CD14-positive monocyte (primary cell): ENCODE measurements at regions not wholly inside any gene's neighbourhood (a gene's known extent, or its start where the extent isn't known, plus 50 kb on each side); places are given as distances from the start of the nearest gene placed in this dataset.
A peak's percentile ranks its signal among the peaks of the same experiment; 100 is the strongest.

Experiments used
- DNase-seq, 3 donors: peaks; one replicate each; pipeline ENCODE4 v3.0.0-alpha.2; 2011 to 2022
- H2AFZ ChIP-seq: 2 replicates; pipeline ENCODE4 v1.6.0; 2012; ENCODE audit warnings: mild to moderate bottlenecking, low read depth, low read length, inconsistent platforms; ENCODE audit not compliant: insufficient read depth, poor library complexity, severe bottlenecking
- H3K27ac ChIP-seq, 2 donors: 1 replicate in 1 of 2; 2 replicates in 1 of 2; pipeline ENCODE4 v1.5.1; 2012 to 2013; ENCODE audit warnings: low read length in 2 of 2, control low read depth in 1 of 2, inconsistent platforms in 1 of 2, low read depth in 1 of 2, mild to moderate bottlenecking in 1 of 2
- H3K27me3 ChIP-seq, 2 donors: one replicate each; pipeline versions ENCODE4 v1.6.0 to v1.6.1; 2011 to 2013; ENCODE audit warnings: low read length in 2 of 2; ENCODE audit not compliant: control insufficient read depth in 2 of 2, insufficient read depth in 2 of 2
- H3K36me3 ChIP-seq, 2 donors: replicated peaks in 1 of 2; 1 replicate in 1 of 2; 2 replicates in 1 of 2; pipeline versions ENCODE4 v1.5.1 to v1.6.1; 2012 to 2013; ENCODE audit warnings: low read length in 2 of 2, control low read depth in 1 of 2, inconsistent platforms in 1 of 2, mild to moderate bottlenecking in 1 of 2; ENCODE audit not compliant: insufficient read depth in 2 of 2, control insufficient read depth in 1 of 2
- H3K4me1 ChIP-seq, 2 donors: 1 replicate in 1 of 2; 2 replicates in 1 of 2; pipeline versions ENCODE4 v1.5.1 to v1.6.1; 2012 to 2013; ENCODE audit warnings: low read length in 2 of 2, control low read depth in 1 of 2, inconsistent platforms in 1 of 2, mild to moderate bottlenecking in 1 of 2, moderate library complexity in 1 of 2; ENCODE audit not compliant: insufficient read depth in 2 of 2, control insufficient read depth in 1 of 2
- H3K4me2 ChIP-seq: replicated peaks from 2 replicates; pipeline ENCODE3; 2012; ENCODE audit warnings: low read length, moderate library complexity, mild to moderate bottlenecking; ENCODE audit not compliant: poor library complexity, severe bottlenecking; ENCODE audit errors: extremely low read depth
- H3K4me3 ChIP-seq, 3 experiments: fragments of 200-600 bp in 1 of 3; sonication (generic) in 1 of 3; replicated peaks in 1 of 3; 1 replicate in 2 of 3; 2 replicates in 1 of 3; pipeline ENCODE4 v1.5.1; 2011 to 2013; ENCODE audit warnings: low read length in 3 of 3, mild to moderate bottlenecking in 3 of 3, control low read depth in 2 of 3, low read depth in 2 of 3, inconsistent platforms in 1 of 3, moderate library complexity in 1 of 3
- H3K79me2 ChIP-seq: 2 replicates; pipeline ENCODE4 v1.6.0; 2012; ENCODE audit warnings: mild to moderate bottlenecking, control low read depth, inconsistent platforms, low read length, moderate library complexity; ENCODE audit not compliant: insufficient read depth
- H3K9ac ChIP-seq: 2 replicates; pipeline ENCODE4 v1.6.0; 2017; ENCODE audit warnings: low read length, mild to moderate bottlenecking; ENCODE audit not compliant: insufficient read depth, poor library complexity, severe bottlenecking
- H3K9me3 ChIP-seq, 2 donors: replicated peaks in 1 of 2; 1 replicate in 1 of 2; 2 replicates in 1 of 2; pipeline versions ENCODE4 v1.5.1 to v1.6.1; 2012 to 2013; ENCODE audit warnings: low read length in 2 of 2, control low read depth in 1 of 2; ENCODE audit not compliant: control insufficient read depth in 1 of 2, insufficient read depth in 1 of 2
- H4K20me1 ChIP-seq: 2 replicates; pipeline ENCODE4 v1.6.0; 2012; ENCODE audit warnings: mild to moderate bottlenecking, low read length, control low read depth, moderate library complexity; ENCODE audit not compliant: insufficient read depth
- H3K27ac Mint-ChIP-seq, 7 donors: one replicate each; pipeline ENCODE4 v1.8.0; 2020; ENCODE audit warnings: mild to moderate bottlenecking in 7 of 7, mixed read lengths in 7 of 7, moderate library complexity in 6 of 7, inconsistent platforms in 2 of 7
- H3K27me3 Mint-ChIP-seq, 3 donors: one replicate each; pipeline ENCODE4 v1.8.0; 2021 to 2022; ENCODE audit warnings: low read depth in 3 of 3, mild to moderate bottlenecking in 3 of 3, mixed read lengths in 3 of 3, moderate library complexity in 3 of 3, inconsistent platforms in 1 of 3
- H3K36me3 Mint-ChIP-seq, 2 donors: one replicate each; pipeline ENCODE4 v1.8.0; 2020; ENCODE audit warnings: mixed read lengths in 2 of 2, inconsistent platforms in 1 of 2, mild to moderate bottlenecking in 1 of 2
- H3K4me1 Mint-ChIP-seq: one replicate; pipeline ENCODE4 v1.8.0; 2020; ENCODE audit warnings: mild to moderate bottlenecking, mixed read lengths
- H3K4me3 Mint-ChIP-seq, 2 donors: one replicate each; pipeline ENCODE4 v1.8.0; 2020; ENCODE audit warnings: mild to moderate bottlenecking in 2 of 2, mixed read lengths in 2 of 2, moderate library complexity in 1 of 2
- H3K9me3 Mint-ChIP-seq, 7 donors: one replicate each; pipeline ENCODE4 v1.8.0; 2020 to 2022; ENCODE audit warnings: mixed read lengths in 7 of 7, mild to moderate bottlenecking in 6 of 7, moderate library complexity in 6 of 7, inconsistent platforms in 2 of 7
- WGBS: methylation state at CpG from one replicate; pipeline ENCODE4 v1.1.5; 2013; ENCODE audit warnings: missing lambda C conversion rate; ENCODE audit not compliant: insufficient coverage; 5-methylcytosine and 5-hydroxymethylcytosine counted together
- intact Hi-C, 2 donors: fragments of 100-400 bp; cut with micrococcal nuclease; formaldehyde crosslinking; loops; one replicate each; pipeline versions ENCODE4 v1.15.0 to v1.15.1; 2023
- TF ChIP-seq, protein P1 (sequence below): fragments of 200-600 bp; IDR thresholded peaks from one replicate; pipeline ENCODE4 v1.8.0; 2022; ENCODE audit warnings: antibody characterized with exemption, mild to moderate bottlenecking

GRCh38 chrX:130516123-130516522 lies 114.3 kb downstream of the RBMX2 start:
- peaks cover 4 to 18% (median 10%) of the 10 kb centered on the region in 7 donors for H3K9me3 Mint-ChIP-seq
- Histone ChIP-seq H3K27me3 (no peaks in the 10 kb centered on the region), H3K9me3 (no peaks in the 10 kb centered on the region), H3K4me1 (no peaks in the 10 kb centered on the region), H3K4me2 (no peak overlapping the region), H3K79me2 (no peaks in the 10 kb centered on the region), H2AFZ (no peak overlapping the region), H3K36me3 (no peaks in the 10 kb centered on the region), H3K27ac (no peak overlapping the region), H3K9ac (no peak overlapping the region), H3K4me3 (no peak overlapping the region), H4K20me1 (no peaks in the 10 kb centered on the region)
- H3K4me1 Mint-ChIP-seq: no peaks in the 10 kb centered on the region
- H3K4me3 Mint-ChIP-seq: no peak overlapping the region
- intact Hi-C loops: no loop called here
- TF ChIP-seq, protein P1, sequence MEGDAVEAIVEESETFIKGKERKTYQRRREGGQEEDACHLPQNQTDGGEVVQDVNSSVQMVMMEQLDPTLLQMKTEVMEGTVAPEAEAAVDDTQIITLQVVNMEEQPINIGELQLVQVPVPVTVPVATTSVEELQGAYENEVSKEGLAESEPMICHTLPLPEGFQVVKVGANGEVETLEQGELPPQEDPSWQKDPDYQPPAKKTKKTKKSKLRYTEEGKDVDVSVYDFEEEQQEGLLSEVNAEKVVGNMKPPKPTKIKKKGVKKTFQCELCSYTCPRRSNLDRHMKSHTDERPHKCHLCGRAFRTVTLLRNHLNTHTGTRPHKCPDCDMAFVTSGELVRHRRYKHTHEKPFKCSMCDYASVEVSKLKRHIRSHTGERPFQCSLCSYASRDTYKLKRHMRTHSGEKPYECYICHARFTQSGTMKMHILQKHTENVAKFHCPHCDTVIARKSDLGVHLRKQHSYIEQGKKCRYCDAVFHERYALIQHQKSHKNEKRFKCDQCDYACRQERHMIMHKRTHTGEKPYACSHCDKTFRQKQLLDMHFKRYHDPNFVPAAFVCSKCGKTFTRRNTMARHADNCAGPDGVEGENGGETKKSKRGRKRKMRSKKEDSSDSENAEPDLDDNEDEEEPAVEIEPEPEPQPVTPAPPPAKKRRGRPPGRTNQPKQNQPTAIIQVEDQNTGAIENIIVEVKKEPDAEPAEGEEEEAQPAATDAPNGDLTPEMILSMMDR: no peak
- no peaks in the 10 kb centered on the region for H3K36me3 Mint-ChIP-seq
- DNase-seq: no peak
- no peak overlapping the region for H3K27ac Mint-ChIP-seq
- no CpG with 5 or more reads among the region's 1 CpG for WGBS
- peaks cover 2 to 7% (median 7%) of the 10 kb centered on the region in 3 donors for H3K27me3 Mint-ChIP-seq

GRCh38 chrX:130523460-130524394 lies 121.9 kb downstream of the RBMX2 start:
- no peak for DNase-seq

More at GRCh38 chrX:130523460-130524394, 121.9 kb downstream of the RBMX2 start:
- Histone ChIP-seq H3K9ac (peak overlapping the region; percentile 12), H3K36me3 (no peaks in the 10 kb centered on the region), H3K4me3 (peak overlapping the region in 2 of 3 experiments; percentile 9 to 49), H2AFZ (peak overlapping the region; percentile 62), H3K79me2 (no peaks in the 10 kb centered on the region), H3K4me1 (peaks cover 0 to 4% of the 10 kb centered on the region in 2 donors), H3K27me3 (peaks cover 0 to 7% of the 10 kb centered on the region in 2 donors), H3K4me2 (peak overlapping the region; percentile 51), H3K27ac (no peak overlapping the region), H4K20me1 (no peaks in the 10 kb centered on the region), H3K9me3 (no peaks in the 10 kb centered on the region)
- WGBS: 12% methylated on average over 27 of the region's 42 CpGs
- Mint-ChIP-seq H3K36me3 (no peaks in the 10 kb centered on the region), H3K9me3 (peaks cover 0 to 5% (median 2%) of the 10 kb centered on the region in 7 donors), H3K4me3 (peak overlapping the region; percentile 62 to 75), H3K27ac (no peak overlapping the region), H3K27me3 (peaks cover 5 to 14% (median 11%) of the 10 kb centered on the region in 3 donors), H3K4me1 (peaks cover 6% of the 10 kb centered on the region)
- TF ChIP-seq, protein P1: no peak
- intact Hi-C loops: no loop called here
